Fibroblast of skin of abdomen (primary cell): ENCODE measurements at regions not wholly inside any gene's neighbourhood (a gene's known extent, or its start where the extent isn't known, plus 50 kb on each side); places are given as distances from the start of the nearest gene placed in this dataset.

Experiments used
- DNase-seq: peaks from one replicate; pipeline ENCODE4 v3.0.0-alpha.2; 2013

- no peak for DNase-seq
Observed at GRCh38 chr20:4556781-4557180, 129.5 kb upstream of the PRNP start.

- peak; percentile 51 for DNase-seq
Observed at GRCh38 chr20:4555188-4555890, 130.9 kb upstream of the PRNP start.

GRCh38 chr20:4554346-4554745 lies 131.9 kb upstream of the PRNP start:
- DNase-seq: no peak

- no peak for DNase-seq
Observed at GRCh38 chr20:4552075-4552640, 134.1 kb upstream of the PRNP start.

GRCh38 chr20:4550740-4551139 lies 135.5 kb upstream of the PRNP start:
- DNase-seq: peak; percentile 17

GRCh38 chr20:4549711-4550259 lies 136.5 kb upstream of the PRNP start:
- no peak for DNase-seq

GRCh38 chr20:4548552-4548951 lies 137.7 kb upstream of the PRNP start:
- no peak for DNase-seq

- DNase-seq: peak; percentile 79
Observed at GRCh38 chr20:4546786-4547185, 139.5 kb upstream of the PRNP start.

GRCh38 chr20:4546342-4546741 lies 139.9 kb upstream of the PRNP start:
- no peak for DNase-seq

- DNase-seq: peak; percentile 91
Observed at GRCh38 chr20:4545526-4545925, 140.7 kb upstream of the PRNP start.

- peak; percentile 69 for DNase-seq
Observed at GRCh38 chr20:4544765-4545164, 141.5 kb upstream of the PRNP start.

- DNase-seq: no peak
Observed at GRCh38 chr20:4542270-4542669, 144.0 kb upstream of the PRNP start.

GRCh38 chr20:4534315-4534714 lies 151.9 kb upstream of the PRNP start:
- no peak for DNase-seq

- no peak for DNase-seq
Observed at GRCh38 chr20:4533368-4534133, 152.7 kb upstream of the PRNP start.

GRCh38 chr20:4532772-4533171 lies 153.5 kb upstream of the PRNP start:
- DNase-seq: no peak

- DNase-seq: no peak
Observed at GRCh38 chr20:4524792-4525191, 161.5 kb upstream of the PRNP start.

GRCh38 chr20:4524307-4524706 lies 161.9 kb upstream of the PRNP start:
- no peak for DNase-seq

- DNase-seq: no peak
Observed at GRCh38 chr20:4522310-4522709, 163.9 kb upstream of the PRNP start.

- no peak for DNase-seq
Observed at GRCh38 chr20:4521170-4521968, 164.9 kb upstream of the PRNP start.

GRCh38 chr20:4519534-4519933 lies 166.7 kb upstream of the PRNP start:
- no peak for DNase-seq

- DNase-seq: no peak
Observed at GRCh38 chr20:4516876-4517275, 169.4 kb upstream of the PRNP start.

- peak; percentile 76 for DNase-seq
Observed at GRCh38 chr20:4513720-4514119, 172.5 kb upstream of the PRNP start.
